ENCODE measurements at regions not wholly inside any gene's neighbourhood (a gene's known extent, or its start where the extent isn't known, plus 50 kb on each side); places are given as distances from the start of the nearest gene placed in this dataset.

DNA sequence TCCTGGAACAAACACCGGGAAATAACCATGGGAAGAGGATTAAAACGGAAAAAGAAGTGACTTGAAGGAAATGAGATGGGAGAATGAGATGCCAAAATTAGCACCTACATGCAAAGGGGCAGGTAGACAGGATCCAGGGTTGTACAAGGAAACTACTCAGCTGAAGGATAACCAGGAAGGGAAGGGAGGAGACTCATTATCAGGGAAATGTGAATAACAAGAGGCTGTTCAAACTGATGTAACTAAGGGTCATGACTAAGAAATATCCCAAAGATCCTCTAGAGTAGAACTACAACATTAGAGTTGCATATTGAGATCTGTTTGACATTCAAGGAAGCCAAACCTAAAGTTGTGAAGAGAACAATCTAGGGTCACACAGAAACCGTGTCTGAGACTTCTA is 166.2 kb upstream of the SP8 start:
- FAIRE-seq: no peak

DNA sequence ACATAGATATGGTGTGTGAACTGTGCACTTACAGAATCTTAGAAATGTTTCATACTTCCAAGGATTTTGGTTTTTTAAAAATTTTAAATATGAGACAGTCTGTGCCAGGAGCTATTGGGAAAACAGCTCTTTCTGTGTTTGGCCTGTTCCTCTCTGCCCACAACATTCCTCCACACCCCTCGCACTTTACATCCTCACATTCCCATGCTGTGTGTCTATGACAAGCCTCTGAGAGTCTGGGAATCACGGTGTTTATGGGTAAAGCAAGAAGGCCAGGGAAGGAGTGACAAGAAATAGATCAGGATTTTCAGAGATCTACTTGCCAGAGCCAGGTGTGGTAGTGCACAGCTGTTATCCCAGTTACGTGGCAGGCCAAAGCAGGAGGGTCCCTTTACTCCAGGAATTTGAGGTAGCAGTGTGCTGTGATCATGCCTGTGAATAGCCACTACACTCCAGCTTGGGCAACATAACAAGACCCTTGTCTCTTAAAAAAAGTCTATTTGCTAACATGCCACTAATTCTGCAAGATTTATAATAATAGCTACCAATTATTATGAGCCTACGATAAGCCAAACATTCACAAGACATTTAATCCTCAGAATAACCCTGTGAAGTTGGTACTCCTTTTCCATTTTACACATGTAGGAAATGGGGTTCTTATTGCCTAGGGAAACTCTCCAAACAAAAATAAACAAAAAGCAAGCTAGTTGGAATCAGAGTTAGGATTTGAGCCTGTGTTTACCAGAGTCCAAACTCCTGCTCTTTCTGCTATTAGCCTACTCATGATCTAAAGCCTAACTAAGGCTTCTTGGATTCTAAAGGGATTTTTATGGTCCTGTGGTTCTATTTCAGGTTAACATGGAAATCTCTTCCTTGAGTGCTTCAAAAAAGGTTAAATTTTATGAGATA is 168.3 kb upstream of the SP8 start:
- BruUV-seq (replicated peaks): no TSS peak
- Histone ChIP-seq H3K9me1 (replicated peaks; ENCODE audit: control insufficient read depth, extremely low read depth, insufficient read depth, low read length) (no peaks in the 10 kb centered on the region), H3K36me3 (ENCODE audit: control insufficient read depth in 2 of 2, extremely low read depth in 1 of 2, insufficient read depth in 2 of 2, low read length in 2 of 2) (no peaks in the 10 kb centered on the region), H3K79me2 (ENCODE audit: control insufficient read depth, insufficient read depth, low read length) (no peaks in the 10 kb centered on the region), H3K4me3 (replicated peaks in 1 of 3; ENCODE audit: insufficient read depth in 1 of 3, low read depth in 1 of 3, low read length in 3 of 3) (no peak overlapping the region), H3K9me3 (replicated peaks; ENCODE audit: control insufficient read depth, insufficient read depth, low read length) (no peaks in the 10 kb centered on the region), H3K27ac (ENCODE audit: insufficient read depth, low read depth, low read length) (no peak overlapping the region), H3K4me2 (ENCODE audit: insufficient read depth, low read length) (no peak overlapping the region), H3K9ac (replicated peaks; ENCODE audit: extremely low read depth, insufficient read depth, low read length) (no peak overlapping the region), H3K27me3 (ENCODE audit: control insufficient read depth in 2 of 2, insufficient read depth in 2 of 2, low read length in 2 of 2) (no peaks in the 10 kb centered on the region), H4K20me1 (replicated peaks; ENCODE audit: control insufficient read depth, extremely low read depth, insufficient read depth, low read length) (no peaks in the 10 kb centered on the region), H3K4me1 (ENCODE audit: control insufficient read depth, extremely low read depth, insufficient read depth, low read length) (no peaks in the 10 kb centered on the region), H2AFZ (ENCODE audit: low read depth, low read length) (no peak overlapping the region)
- POLR2A ChIA-PET: no interaction called here
- dilution Hi-C loops (cut with MboI; ENCODE audit: extremely low pct_ligation_motif_present, low sequenced_read_pairs) (no loop called here), intact Hi-C loops (cut with micrococcal nuclease) (no loop called here)
- DNase-seq (ENCODE audit: low read depth, low spot score) (no peak), FAIRE-seq (no peak)
- CTCF ChIA-PET: interaction anchor here (1.1 to 1.6 kb wide), 2 partner anchors 9 to 20 kb away, joined by 3 read pairs; no protein-coding TSS in a partner anchor
- TF ChIP-seq EZH2 (IDR thresholded peaks at IDR 0.05; ENCODE audit: borderline replicate concordance, low read depth, low read length, severe bottlenecking) (no peak), POLR2AphosphoS5 (IDR thresholded peaks at IDR 0.05; ENCODE audit: insufficient read depth, low read depth, low read length) (no peak), MYC (IDR thresholded peaks at IDR 0.05; ENCODE audit: low read depth, low read length) (no peak)
- TF ChIP-seq, protein P1, sequence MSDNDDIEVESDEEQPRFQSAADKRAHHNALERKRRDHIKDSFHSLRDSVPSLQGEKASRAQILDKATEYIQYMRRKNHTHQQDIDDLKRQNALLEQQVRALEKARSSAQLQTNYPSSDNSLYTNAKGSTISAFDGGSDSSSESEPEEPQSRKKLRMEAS (IDR thresholded peaks at IDR 0.05; ENCODE audit: insufficient read depth, insufficient read length): no peak

More for the DNA sequence above, 166.2 kb upstream of the SP8 start:
- intact Hi-C loops (cut with micrococcal nuclease) (no loop called here), dilution Hi-C loops (cut with MboI; ENCODE audit: extremely low pct_ligation_motif_present, low sequenced_read_pairs) (no loop called here)
- no peak overlapping the region for H3K4me3 ChIP-seq (replicated peaks in 1 of 3; ENCODE audit: insufficient read depth in 1 of 3, low read depth in 1 of 3, low read length in 3 of 3)
- H3K9me1 ChIP-seq (replicated peaks; ENCODE audit: control insufficient read depth, extremely low read depth, insufficient read depth, low read length): no peaks in the 10 kb centered on the region
- H4K20me1 ChIP-seq (replicated peaks; ENCODE audit: control insufficient read depth, extremely low read depth, insufficient read depth, low read length): no peaks in the 10 kb centered on the region
- no peaks in the 10 kb centered on the region for H3K4me1 ChIP-seq (ENCODE audit: control insufficient read depth, extremely low read depth, insufficient read depth, low read length)
- H2AFZ ChIP-seq (ENCODE audit: low read depth, low read length): no peak overlapping the region
- H3K9me3 ChIP-seq (replicated peaks; ENCODE audit: control insufficient read depth, insufficient read depth, low read length): no peaks in the 10 kb centered on the region
- no peak overlapping the region for H3K4me2 ChIP-seq (ENCODE audit: insufficient read depth, low read length)
- no peak overlapping the region for H3K27ac ChIP-seq (ENCODE audit: insufficient read depth, low read depth, low read length)
- no peak for DNase-seq (ENCODE audit: low read depth, low spot score)
- no peaks in the 10 kb centered on the region for H3K27me3 ChIP-seq (ENCODE audit: control insufficient read depth in 2 of 2, insufficient read depth in 2 of 2, low read length in 2 of 2)
- no peaks in the 10 kb centered on the region for H3K36me3 ChIP-seq (ENCODE audit: control insufficient read depth in 2 of 2, extremely low read depth in 1 of 2, insufficient read depth in 2 of 2, low read length in 2 of 2)
- H3K9ac ChIP-seq (replicated peaks; ENCODE audit: extremely low read depth, insufficient read depth, low read length): no peak overlapping the region
- TF ChIP-seq, protein P1 (IDR thresholded peaks at IDR 0.05; ENCODE audit: insufficient read depth, insufficient read length): no peak
- TF ChIP-seq POLR2AphosphoS5 (IDR thresholded peaks at IDR 0.05; ENCODE audit: insufficient read depth, low read depth, low read length): no peak
- no TSS peak for BruUV-seq (replicated peaks)
- no peaks in the 10 kb centered on the region for H3K79me2 ChIP-seq (ENCODE audit: control insufficient read depth, insufficient read depth, low read length)
- ChIA-PET POLR2A (no interaction called here), CTCF (no interaction called here)

Measured in endothelial cell of umbilical vein (primary cell).